Fibroblast of lung (primary cell): ENCODE measurements at regions not wholly inside any gene's neighbourhood (a gene's known extent, or its start where the extent isn't known, plus 50 kb on each side); places are given as distances from the start of the nearest gene placed in this dataset.

ENCODE experiments used
- DNase-seq, 2 donors: peaks; one replicate each; pipeline versions ENCODE4 v3.0.0 to v3.0.0-alpha.2; 2010; ENCODE audit warnings: low read depth in 2 of 2
- H2AFZ ChIP-seq: 2 replicates; pipeline ENCODE4 v1.5.1; 2012; ENCODE audit warnings: low read length, control low read depth, inconsistent platforms
- H3K27ac ChIP-seq: 2 replicates; pipeline ENCODE4 v1.5.1; 2011; ENCODE audit warnings: low read length, control low read depth; ENCODE audit not compliant: insufficient read depth
- H3K27me3 ChIP-seq: 2 replicates; pipeline ENCODE4 v1.5.1; 2011; ENCODE audit warnings: mild to moderate bottlenecking, low read length; ENCODE audit not compliant: control insufficient read depth, insufficient read depth
- H3K36me3 ChIP-seq: 2 replicates; pipeline ENCODE4 v1.5.1; 2011; ENCODE audit warnings: low read length; ENCODE audit not compliant: control insufficient read depth, insufficient read depth
- H3K4me1 ChIP-seq: 2 replicates; pipeline ENCODE4 v1.5.1; 2011; ENCODE audit warnings: low read length; ENCODE audit not compliant: control insufficient read depth, insufficient read depth; ENCODE audit errors: extremely low read depth
- H3K4me2 ChIP-seq: 2 replicates; pipeline ENCODE4 v1.5.1; 2011; ENCODE audit warnings: low read length, control low read depth; ENCODE audit not compliant: insufficient read depth; ENCODE audit errors: extremely low read depth
- H3K4me3 ChIP-seq, 4 experiments: fragments of 200-600 bp in 1 of 4; sonication (generic) in 1 of 4; replicated peaks in 1 of 4; 2 replicates each; pipeline ENCODE4 v1.5.1; 2011 to 2016; ENCODE audit warnings: low read length in 4 of 4, low read depth in 3 of 4, mild to moderate bottlenecking in 3 of 4, control low read depth in 2 of 4, inconsistent platforms in 1 of 4, mixed read lengths in 1 of 4; ENCODE audit not compliant: insufficient read depth in 1 of 4; ENCODE audit errors: control extremely low read depth in 1 of 4
- H3K79me2 ChIP-seq: 2 replicates; pipeline ENCODE4 v1.5.1; 2012; ENCODE audit warnings: mild to moderate bottlenecking, low read length, inconsistent platforms; ENCODE audit not compliant: control insufficient read depth, insufficient read depth
- H3K9ac ChIP-seq: 2 replicates; pipeline ENCODE4 v1.5.1; 2011; ENCODE audit warnings: mild to moderate bottlenecking, low read length, control low read depth; ENCODE audit not compliant: insufficient read depth
- H3K9me3 ChIP-seq: 2 replicates; pipeline ENCODE4 v1.5.1; 2012; ENCODE audit warnings: low read depth, low read length; ENCODE audit not compliant: control insufficient read depth, insufficient read depth
- H4K20me1 ChIP-seq: 2 replicates; pipeline ENCODE4 v1.5.1; 2011; ENCODE audit warnings: low read length; ENCODE audit not compliant: control insufficient read depth, insufficient read depth; ENCODE audit errors: extremely low read depth
- EZH2 ChIP-seq: IDR thresholded peaks from 2 replicates; pipeline ENCODE4 v1.5.1; 2012; ENCODE audit warnings: low read length, control low read depth, mild to moderate bottlenecking; ENCODE audit errors: missing control alignments
- TF ChIP-seq, protein P1 (sequence below), 2 donors: IDR thresholded peaks in 1 of 2; conservative IDR thresholded peaks in 1 of 2; 1 replicate in 1 of 2; 2 replicates in 1 of 2; pipeline ENCODE4 v1.5.1; 2011 to 2012; ENCODE audit warnings: low read length in 2 of 2, control low read depth in 1 of 2, inconsistent platforms in 1 of 2, low read depth in 1 of 2, mild to moderate bottlenecking in 1 of 2

- Histone ChIP-seq H4K20me1 (no peaks in the 10 kb centered on the region), H3K27me3 (no peaks in the 10 kb centered on the region), H3K4me2 (no peak overlapping the region), H3K4me1 (no peaks in the 10 kb centered on the region), H3K9me3 (no peaks in the 10 kb centered on the region), H3K9ac (no peak overlapping the region), H2AFZ (no peak overlapping the region), H3K4me3 (no peak overlapping the region), H3K79me2 (no peaks in the 10 kb centered on the region), H3K36me3 (no peaks in the 10 kb centered on the region), H3K27ac (no peak overlapping the region)
- DNase-seq = no peak
- TF ChIP-seq, protein P1, sequence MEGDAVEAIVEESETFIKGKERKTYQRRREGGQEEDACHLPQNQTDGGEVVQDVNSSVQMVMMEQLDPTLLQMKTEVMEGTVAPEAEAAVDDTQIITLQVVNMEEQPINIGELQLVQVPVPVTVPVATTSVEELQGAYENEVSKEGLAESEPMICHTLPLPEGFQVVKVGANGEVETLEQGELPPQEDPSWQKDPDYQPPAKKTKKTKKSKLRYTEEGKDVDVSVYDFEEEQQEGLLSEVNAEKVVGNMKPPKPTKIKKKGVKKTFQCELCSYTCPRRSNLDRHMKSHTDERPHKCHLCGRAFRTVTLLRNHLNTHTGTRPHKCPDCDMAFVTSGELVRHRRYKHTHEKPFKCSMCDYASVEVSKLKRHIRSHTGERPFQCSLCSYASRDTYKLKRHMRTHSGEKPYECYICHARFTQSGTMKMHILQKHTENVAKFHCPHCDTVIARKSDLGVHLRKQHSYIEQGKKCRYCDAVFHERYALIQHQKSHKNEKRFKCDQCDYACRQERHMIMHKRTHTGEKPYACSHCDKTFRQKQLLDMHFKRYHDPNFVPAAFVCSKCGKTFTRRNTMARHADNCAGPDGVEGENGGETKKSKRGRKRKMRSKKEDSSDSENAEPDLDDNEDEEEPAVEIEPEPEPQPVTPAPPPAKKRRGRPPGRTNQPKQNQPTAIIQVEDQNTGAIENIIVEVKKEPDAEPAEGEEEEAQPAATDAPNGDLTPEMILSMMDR (conservative IDR thresholded peaks at IDR 0.05 in 1 of 2, IDR thresholded peaks at IDR 0.05 in 1 of 2; ENCODE audit: low read depth in 1 of 2, low read length in 2 of 2) = no peak
- TF ChIP-seq EZH2 = no peak
Measured at GRCh38 chr18:10131081-10131459, 217.3 kb downstream of the VAPA start.

DNA sequence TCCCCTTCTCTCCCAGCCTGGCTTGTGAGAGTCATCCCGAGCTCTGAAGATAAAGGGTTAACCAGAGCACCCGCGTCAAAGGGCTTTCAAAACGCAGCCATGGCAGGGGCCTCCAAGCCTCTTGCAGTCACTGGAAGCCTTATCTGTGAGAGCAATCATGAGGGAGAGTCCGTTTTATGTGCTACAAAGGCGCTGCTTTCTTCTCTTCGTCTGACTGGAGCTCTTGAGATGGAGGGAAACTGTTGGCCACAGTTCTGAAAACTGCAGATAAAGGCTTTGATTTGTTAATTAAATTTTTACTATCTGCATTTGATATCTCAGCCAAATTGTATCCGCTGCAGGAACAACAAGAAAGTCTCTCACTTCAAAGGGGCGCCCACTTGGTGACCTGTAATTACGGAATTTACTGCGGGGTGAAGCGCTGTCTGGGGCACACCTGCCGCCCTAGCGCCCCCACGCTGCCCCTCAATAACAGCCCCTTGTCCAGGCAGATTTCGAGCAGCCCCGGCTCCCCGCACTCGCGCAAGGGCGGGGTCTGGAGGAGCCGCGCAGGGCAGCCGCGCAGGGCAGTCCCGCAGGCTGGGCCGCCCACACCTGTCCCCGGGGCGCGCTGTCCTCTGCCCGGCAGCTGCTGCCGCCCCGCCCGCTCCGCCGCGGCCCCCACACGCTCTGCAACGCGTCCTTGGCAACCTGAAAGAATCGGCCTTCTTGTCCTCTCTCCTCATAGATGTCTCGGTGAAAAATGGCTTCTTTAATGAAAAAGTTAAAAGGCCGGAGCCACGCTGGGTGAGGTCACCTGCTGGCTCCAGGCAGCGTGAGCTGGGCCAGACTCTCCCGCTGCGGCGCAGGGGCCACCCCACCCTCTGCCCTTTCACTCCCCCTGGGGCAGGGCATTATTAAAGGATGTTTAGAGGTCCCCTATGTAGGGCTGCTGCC, 217.9 kb downstream of the VAPA start:
- Histone ChIP-seq H3K27ac (no peak overlapping the region), H3K36me3 (no peaks in the 10 kb centered on the region), H3K4me2 (no peak overlapping the region), H3K4me3 (peak overlapping the region in 2 of 4 experiments; percentile 5 to 22), H3K79me2 (no peaks in the 10 kb centered on the region), H3K9me3 (no peaks in the 10 kb centered on the region), H3K9ac (no peak overlapping the region), H3K27me3 (no peaks in the 10 kb centered on the region), H3K4me1 (no peaks in the 10 kb centered on the region), H2AFZ (no peak overlapping the region), H4K20me1 (no peaks in the 10 kb centered on the region)
- peak in 1 of 2 donors; percentile 23 for DNase-seq
- TF ChIP-seq, protein P1 (conservative IDR thresholded peaks at IDR 0.05 in 1 of 2, IDR thresholded peaks at IDR 0.05 in 1 of 2; ENCODE audit: low read depth in 1 of 2, low read length in 2 of 2) = no peak
- TF ChIP-seq EZH2 = no peak

DNA sequence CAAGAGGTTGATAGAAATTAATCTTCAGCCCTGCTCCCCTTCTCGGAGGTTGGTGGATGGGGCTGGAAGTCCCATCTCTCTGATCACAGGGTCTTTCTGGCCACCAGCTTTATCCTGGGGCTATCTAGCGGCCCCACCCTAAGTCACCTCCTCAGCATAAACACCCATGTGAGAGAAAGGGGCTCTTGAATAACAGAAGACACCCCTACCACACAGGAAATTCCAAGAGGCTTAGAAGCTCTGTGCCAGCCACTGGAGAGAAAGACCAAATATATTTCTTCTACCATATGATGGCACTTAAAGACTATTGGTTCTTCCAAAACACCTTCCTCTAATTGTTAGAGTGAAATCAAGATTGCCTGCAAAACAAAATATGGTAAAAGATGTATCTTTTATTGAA, 219.7 kb downstream of the VAPA start:
- H3K36me3 ChIP-seq = no peaks in the 10 kb centered on the region
- H3K79me2 ChIP-seq = no peaks in the 10 kb centered on the region
- no peak for TF ChIP-seq EZH2
- TF ChIP-seq, protein P1 (conservative IDR thresholded peaks at IDR 0.05 in 1 of 2, IDR thresholded peaks at IDR 0.05 in 1 of 2; ENCODE audit: low read depth in 1 of 2, low read length in 2 of 2) = no peak
- DNase-seq = no peak
- H3K27me3 ChIP-seq = no peaks in the 10 kb centered on the region
- H3K4me2 ChIP-seq = no peak overlapping the region
- no peaks in the 10 kb centered on the region for H3K4me1 ChIP-seq
- no peak overlapping the region for H3K4me3 ChIP-seq
- no peaks in the 10 kb centered on the region for H4K20me1 ChIP-seq
- no peaks in the 10 kb centered on the region for H3K9me3 ChIP-seq
- H3K27ac ChIP-seq = no peak overlapping the region
- H3K9ac ChIP-seq = no peak overlapping the region
- no peak overlapping the region for H2AFZ ChIP-seq
